HEK293 (cell line): ENCODE measurements at regions not wholly inside any gene's neighbourhood (a gene's known extent, or its start where the extent isn't known, plus 50 kb on each side); places are given as distances from the start of the nearest gene placed in this dataset.

ENCODE experiments used
- BCL11B ChIP-seq: fragments of 450-650 bp; formaldehyde crosslinking; IDR thresholded peaks from 2 replicates; pipeline ENCODE4 v1.5.1; 2016; ENCODE audit warnings: low read depth, missing biosample characterization, missing genetic modification characterization
- GLIS1 ChIP-seq: fragments of 450-650 bp; formaldehyde crosslinking; IDR thresholded peaks from 2 replicates; pipeline ENCODE4 v1.5.1; 2016; ENCODE audit warnings: missing biosample characterization, missing genetic modification characterization
- HOXD13 ChIP-seq: sonication (generic); formaldehyde crosslinking; IDR thresholded peaks from 2 replicates; pipeline ENCODE4 v1.8.0; 2022; ENCODE audit warnings: missing genetic modification reagents, borderline replicate concordance
- IKZF3 ChIP-seq: fragments of 450-650 bp; IDR thresholded peaks from 2 replicates; pipeline ENCODE4 v1.5.0; 2018; ENCODE audit warnings: missing biosample characterization, mild to moderate bottlenecking, missing genetic modification characterization, moderate library complexity
- MYNN ChIP-seq: fragments of 450-650 bp; formaldehyde crosslinking; IDR thresholded peaks from 2 replicates; pipeline ENCODE4 v1.5.1; 2016; ENCODE audit warnings: missing biosample characterization, missing genetic modification characterization, borderline replicate concordance
- SCRT2 ChIP-seq: fragments of 450-650 bp; formaldehyde crosslinking; IDR thresholded peaks from 2 replicates; pipeline ENCODE4 v1.5.1; 2016; ENCODE audit warnings: missing biosample characterization, missing genetic modification characterization
- SP2 ChIP-seq: fragments of 450-650 bp; formaldehyde crosslinking; IDR thresholded peaks from 2 replicates; pipeline ENCODE4 v1.5.1; 2016; ENCODE audit warnings: missing biosample characterization, missing genetic modification characterization
- SP7 ChIP-seq: fragments of 450-650 bp; formaldehyde crosslinking; IDR thresholded peaks from 2 replicates; pipeline ENCODE4 v1.5.1; 2016; ENCODE audit warnings: missing biosample characterization, missing genetic modification characterization
- TRIM28 ChIP-seq: IDR thresholded peaks from 2 replicates; pipeline ENCODE4 v1.6.1; 2011; ENCODE audit warnings: low read length, control low read depth, borderline replicate concordance
- ZNF174 ChIP-seq: fragments of 450-650 bp; formaldehyde crosslinking; IDR thresholded peaks from 2 replicates; pipeline ENCODE4 v1.5.0; 2017; ENCODE audit warnings: missing biosample characterization, mild to moderate bottlenecking, missing genetic modification characterization
- ZNF19 ChIP-seq: fragments of 450-650 bp; formaldehyde crosslinking; IDR thresholded peaks from 2 replicates; pipeline ENCODE4; 2016; ENCODE audit warnings: missing biosample characterization, missing genetic modification characterization, low read depth
- ZNF223 ChIP-seq: fragments of 450-650 bp; formaldehyde crosslinking; IDR thresholded peaks from 2 replicates; pipeline ENCODE4 v1.5.1; 2016; ENCODE audit warnings: missing biosample characterization, missing genetic modification characterization
- ZNF510 ChIP-seq: fragments of 450-650 bp; formaldehyde crosslinking; IDR thresholded peaks from 2 replicates; pipeline ENCODE4 v1.5.1; 2018; ENCODE audit warnings: mild to moderate bottlenecking, missing genetic modification characterization, missing biosample characterization; ENCODE audit not compliant: insufficient replicate concordance
- ZNF555 ChIP-seq: fragments of 450-650 bp; formaldehyde crosslinking; conservative IDR thresholded peaks from 2 replicates; pipeline ENCODE4 v1.5.1; 2017; ENCODE audit warnings: missing biosample characterization, mild to moderate bottlenecking, missing genetic modification characterization, inconsistent platforms
- ZNF596 ChIP-seq: fragments of 450-650 bp; IDR thresholded peaks from 2 replicates; pipeline ENCODE4 v1.5.0; 2018; ENCODE audit warnings: missing biosample characterization, mild to moderate bottlenecking, missing genetic modification characterization, moderate library complexity
- ZNF626 ChIP-seq: fragments of 450-650 bp; sonication (Bioruptor Pico); formaldehyde crosslinking; IDR thresholded peaks from 2 replicates; pipeline ENCODE4 v1.5.1; 2018; ENCODE audit warnings: missing biosample characterization, missing genetic modification characterization, inconsistent platforms
- ZNF701 ChIP-seq: fragments of 450-650 bp; formaldehyde crosslinking; IDR thresholded peaks from 2 replicates; pipeline ENCODE4 v1.5.1; 2016; ENCODE audit warnings: missing biosample characterization, missing genetic modification characterization
- ZNF843 ChIP-seq: fragments of 450-650 bp; formaldehyde crosslinking; IDR thresholded peaks from 2 replicates; pipeline ENCODE4 v1.5.1; 2016; ENCODE audit warnings: missing biosample characterization, missing genetic modification characterization
- TF ChIP-seq, protein P1 (sequence below): fragments of 450-650 bp; IDR thresholded peaks from 2 replicates; pipeline ENCODE4 v1.5.1; 2018; ENCODE audit warnings: missing biosample characterization, mild to moderate bottlenecking, missing genetic modification characterization
- TF ChIP-seq, protein P2 (sequence below): fragments of 450-650 bp; formaldehyde crosslinking; IDR thresholded peaks from 2 replicates; pipeline ENCODE4 v1.5.1; 2016; ENCODE audit warnings: missing biosample characterization, missing genetic modification characterization
- TF ChIP-seq, protein P3 (sequence below): fragments of 450-650 bp; formaldehyde crosslinking; IDR thresholded peaks from 2 replicates; pipeline ENCODE4 v1.5.1; 2016; ENCODE audit warnings: missing biosample characterization, missing genetic modification characterization
- TF ChIP-seq, protein P4 (sequence below): fragments of 450-650 bp; formaldehyde crosslinking; IDR thresholded peaks from 2 replicates; pipeline ENCODE4 v1.5.1; 2016; ENCODE audit warnings: missing biosample characterization, missing genetic modification characterization
- TF ChIP-seq, protein P5 (sequence below): fragments of 450-650 bp; formaldehyde crosslinking; IDR thresholded peaks from 2 replicates; pipeline ENCODE4 v1.5.1; 2016; ENCODE audit warnings: missing biosample characterization, missing genetic modification characterization, borderline replicate concordance
- TF ChIP-seq, protein P6 (sequence below): fragments of 450-650 bp; formaldehyde crosslinking; IDR thresholded peaks from 2 replicates; pipeline ENCODE4 v1.5.0; 2017; ENCODE audit warnings: missing biosample characterization, missing genetic modification characterization, borderline replicate concordance
- TF ChIP-seq, protein P7 (sequence below): fragments of 450-650 bp; formaldehyde crosslinking; IDR thresholded peaks from 2 replicates; pipeline ENCODE4 v1.5.1; 2017; ENCODE audit warnings: missing biosample characterization, missing genetic modification characterization

DNA sequence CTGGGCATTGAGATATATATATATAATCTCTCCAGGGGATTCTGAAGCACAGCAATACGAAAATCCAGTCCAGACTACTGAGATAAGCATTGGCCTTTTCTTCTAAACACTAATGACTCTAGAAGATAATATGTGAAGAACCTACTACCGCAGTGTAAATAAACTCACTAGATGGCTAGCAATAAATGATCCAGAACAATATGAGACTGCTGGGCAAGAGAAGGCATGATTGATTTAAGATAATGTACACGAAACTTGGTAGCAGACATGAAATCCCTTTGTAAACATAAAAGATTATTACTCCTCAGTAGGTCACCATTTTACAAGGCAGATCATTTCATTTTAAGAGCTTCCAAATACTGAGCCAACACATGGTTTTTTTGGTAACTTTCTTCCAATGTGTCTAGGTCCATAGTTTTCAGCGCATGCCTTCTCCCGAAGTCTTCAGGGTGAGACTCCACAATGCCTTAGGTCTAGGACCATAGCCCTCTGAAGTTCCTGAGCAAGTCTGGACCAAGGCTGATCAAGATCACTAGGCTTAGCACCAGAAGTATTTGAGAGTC, 193.2 kb downstream of the LRRN1 start (continued):
- TF ChIP-seq, protein P1, sequence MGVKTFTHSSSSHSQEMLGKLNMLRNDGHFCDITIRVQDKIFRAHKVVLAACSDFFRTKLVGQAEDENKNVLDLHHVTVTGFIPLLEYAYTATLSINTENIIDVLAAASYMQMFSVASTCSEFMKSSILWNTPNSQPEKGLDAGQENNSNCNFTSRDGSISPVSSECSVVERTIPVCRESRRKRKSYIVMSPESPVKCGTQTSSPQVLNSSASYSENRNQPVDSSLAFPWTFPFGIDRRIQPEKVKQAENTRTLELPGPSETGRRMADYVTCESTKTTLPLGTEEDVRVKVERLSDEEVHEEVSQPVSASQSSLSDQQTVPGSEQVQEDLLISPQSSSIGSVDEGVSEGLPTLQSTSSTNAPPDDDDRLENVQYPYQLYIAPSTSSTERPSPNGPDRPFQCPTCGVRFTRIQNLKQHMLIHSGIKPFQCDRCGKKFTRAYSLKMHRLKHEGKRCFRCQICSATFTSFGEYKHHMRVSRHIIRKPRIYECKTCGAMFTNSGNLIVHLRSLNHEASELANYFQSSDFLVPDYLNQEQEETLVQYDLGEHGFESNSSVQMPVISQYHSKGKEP (tag by site-specific recombination) = 0 out of 2 replicates have a peak, but pooled peaks have one; percentile 11
- TF ChIP-seq, protein P2, sequence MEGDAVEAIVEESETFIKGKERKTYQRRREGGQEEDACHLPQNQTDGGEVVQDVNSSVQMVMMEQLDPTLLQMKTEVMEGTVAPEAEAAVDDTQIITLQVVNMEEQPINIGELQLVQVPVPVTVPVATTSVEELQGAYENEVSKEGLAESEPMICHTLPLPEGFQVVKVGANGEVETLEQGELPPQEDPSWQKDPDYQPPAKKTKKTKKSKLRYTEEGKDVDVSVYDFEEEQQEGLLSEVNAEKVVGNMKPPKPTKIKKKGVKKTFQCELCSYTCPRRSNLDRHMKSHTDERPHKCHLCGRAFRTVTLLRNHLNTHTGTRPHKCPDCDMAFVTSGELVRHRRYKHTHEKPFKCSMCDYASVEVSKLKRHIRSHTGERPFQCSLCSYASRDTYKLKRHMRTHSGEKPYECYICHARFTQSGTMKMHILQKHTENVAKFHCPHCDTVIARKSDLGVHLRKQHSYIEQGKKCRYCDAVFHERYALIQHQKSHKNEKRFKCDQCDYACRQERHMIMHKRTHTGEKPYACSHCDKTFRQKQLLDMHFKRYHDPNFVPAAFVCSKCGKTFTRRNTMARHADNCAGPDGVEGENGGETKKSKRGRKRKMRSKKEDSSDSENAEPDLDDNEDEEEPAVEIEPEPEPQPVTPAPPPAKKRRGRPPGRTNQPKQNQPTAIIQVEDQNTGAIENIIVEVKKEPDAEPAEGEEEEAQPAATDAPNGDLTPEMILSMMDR (tag by site-specific recombination) = no peak
- TF ChIP-seq SP2 (no peak), MYNN (peak; percentile 59; the same call in 1 of the 2 replicates), ZNF555 (tag by site-specific recombination) (no peak), ZNF843 (tag by site-specific recombination) (peak; percentile 55; the same call in 1 of the 2 replicates), IKZF3 (tag by site-specific recombination) (no peak), TRIM28 (peak; percentile 83), ZNF701 (tag by site-specific recombination) (no peak), GLIS1 (peak; percentile 58), ZNF626 (tag by site-specific recombination) (no peak), ZNF174 (tag by site-specific recombination) (no peak), BCL11B (tag by site-specific recombination) (no peak), SP7 (tag by site-specific recombination) (no peak), HOXD13 (CRISPR knock-in tag) (peak; percentile 83), ZNF510 (no peak), ZNF596 (tag by site-specific recombination) (no peak), SCRT2 (no peak), ZNF223 (tag by site-specific recombination) (no peak), ZNF19 (tag by site-specific recombination) (no peak)
- TF ChIP-seq, protein P3, sequence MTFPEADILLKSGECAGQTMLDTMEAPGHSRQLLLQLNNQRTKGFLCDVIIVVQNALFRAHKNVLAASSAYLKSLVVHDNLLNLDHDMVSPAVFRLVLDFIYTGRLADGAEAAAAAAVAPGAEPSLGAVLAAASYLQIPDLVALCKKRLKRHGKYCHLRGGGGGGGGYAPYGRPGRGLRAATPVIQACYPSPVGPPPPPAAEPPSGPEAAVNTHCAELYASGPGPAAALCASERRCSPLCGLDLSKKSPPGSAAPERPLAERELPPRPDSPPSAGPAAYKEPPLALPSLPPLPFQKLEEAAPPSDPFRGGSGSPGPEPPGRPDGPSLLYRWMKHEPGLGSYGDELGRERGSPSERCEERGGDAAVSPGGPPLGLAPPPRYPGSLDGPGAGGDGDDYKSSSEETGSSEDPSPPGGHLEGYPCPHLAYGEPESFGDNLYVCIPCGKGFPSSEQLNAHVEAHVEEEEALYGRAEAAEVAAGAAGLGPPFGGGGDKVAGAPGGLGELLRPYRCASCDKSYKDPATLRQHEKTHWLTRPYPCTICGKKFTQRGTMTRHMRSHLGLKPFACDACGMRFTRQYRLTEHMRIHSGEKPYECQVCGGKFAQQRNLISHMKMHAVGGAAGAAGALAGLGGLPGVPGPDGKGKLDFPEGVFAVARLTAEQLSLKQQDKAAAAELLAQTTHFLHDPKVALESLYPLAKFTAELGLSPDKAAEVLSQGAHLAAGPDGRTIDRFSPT (tag by site-specific recombination) = no peak
- TF ChIP-seq, protein P4, sequence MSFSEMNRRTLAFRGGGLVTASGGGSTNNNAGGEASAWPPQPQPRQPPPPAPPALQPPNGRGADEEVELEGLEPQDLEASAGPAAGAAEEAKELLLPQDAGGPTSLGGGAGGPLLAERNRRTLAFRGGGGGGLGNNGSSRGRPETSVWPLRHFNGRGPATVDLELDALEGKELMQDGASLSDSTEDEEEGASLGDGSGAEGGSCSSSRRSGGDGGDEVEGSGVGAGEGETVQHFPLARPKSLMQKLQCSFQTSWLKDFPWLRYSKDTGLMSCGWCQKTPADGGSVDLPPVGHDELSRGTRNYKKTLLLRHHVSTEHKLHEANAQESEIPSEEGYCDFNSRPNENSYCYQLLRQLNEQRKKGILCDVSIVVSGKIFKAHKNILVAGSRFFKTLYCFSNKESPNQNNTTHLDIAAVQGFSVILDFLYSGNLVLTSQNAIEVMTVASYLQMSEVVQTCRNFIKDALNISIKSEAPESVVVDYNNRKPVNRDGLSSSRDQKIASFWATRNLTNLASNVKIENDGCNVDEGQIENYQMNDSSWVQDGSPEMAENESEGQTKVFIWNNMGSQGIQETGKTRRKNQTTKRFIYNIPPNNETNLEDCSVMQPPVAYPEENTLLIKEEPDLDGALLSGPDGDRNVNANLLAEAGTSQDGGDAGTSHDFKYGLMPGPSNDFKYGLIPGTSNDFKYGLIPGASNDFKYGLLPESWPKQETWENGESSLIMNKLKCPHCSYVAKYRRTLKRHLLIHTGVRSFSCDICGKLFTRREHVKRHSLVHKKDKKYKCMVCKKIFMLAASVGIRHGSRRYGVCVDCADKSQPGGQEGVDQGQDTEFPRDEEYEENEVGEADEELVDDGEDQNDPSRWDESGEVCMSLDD (tag by site-specific recombination) = no peak
- TF ChIP-seq, protein P5, sequence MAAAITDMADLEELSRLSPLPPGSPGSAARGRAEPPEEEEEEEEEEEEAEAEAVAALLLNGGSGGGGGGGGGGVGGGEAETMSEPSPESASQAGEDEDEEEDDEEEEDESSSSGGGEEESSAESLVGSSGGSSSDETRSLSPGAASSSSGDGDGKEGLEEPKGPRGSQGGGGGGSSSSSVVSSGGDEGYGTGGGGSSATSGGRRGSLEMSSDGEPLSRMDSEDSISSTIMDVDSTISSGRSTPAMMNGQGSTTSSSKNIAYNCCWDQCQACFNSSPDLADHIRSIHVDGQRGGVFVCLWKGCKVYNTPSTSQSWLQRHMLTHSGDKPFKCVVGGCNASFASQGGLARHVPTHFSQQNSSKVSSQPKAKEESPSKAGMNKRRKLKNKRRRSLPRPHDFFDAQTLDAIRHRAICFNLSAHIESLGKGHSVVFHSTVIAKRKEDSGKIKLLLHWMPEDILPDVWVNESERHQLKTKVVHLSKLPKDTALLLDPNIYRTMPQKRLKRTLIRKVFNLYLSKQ = no peak
- TF ChIP-seq, protein P6, sequence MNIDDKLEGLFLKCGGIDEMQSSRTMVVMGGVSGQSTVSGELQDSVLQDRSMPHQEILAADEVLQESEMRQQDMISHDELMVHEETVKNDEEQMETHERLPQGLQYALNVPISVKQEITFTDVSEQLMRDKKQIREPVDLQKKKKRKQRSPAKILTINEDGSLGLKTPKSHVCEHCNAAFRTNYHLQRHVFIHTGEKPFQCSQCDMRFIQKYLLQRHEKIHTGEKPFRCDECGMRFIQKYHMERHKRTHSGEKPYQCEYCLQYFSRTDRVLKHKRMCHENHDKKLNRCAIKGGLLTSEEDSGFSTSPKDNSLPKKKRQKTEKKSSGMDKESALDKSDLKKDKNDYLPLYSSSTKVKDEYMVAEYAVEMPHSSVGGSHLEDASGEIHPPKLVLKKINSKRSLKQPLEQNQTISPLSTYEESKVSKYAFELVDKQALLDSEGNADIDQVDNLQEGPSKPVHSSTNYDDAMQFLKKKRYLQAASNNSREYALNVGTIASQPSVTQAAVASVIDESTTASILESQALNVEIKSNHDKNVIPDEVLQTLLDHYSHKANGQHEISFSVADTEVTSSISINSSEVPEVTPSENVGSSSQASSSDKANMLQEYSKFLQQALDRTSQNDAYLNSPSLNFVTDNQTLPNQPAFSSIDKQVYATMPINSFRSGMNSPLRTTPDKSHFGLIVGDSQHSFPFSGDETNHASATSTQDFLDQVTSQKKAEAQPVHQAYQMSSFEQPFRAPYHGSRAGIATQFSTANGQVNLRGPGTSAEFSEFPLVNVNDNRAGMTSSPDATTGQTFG (tag by site-specific recombination) = no peak
- TF ChIP-seq, protein P7, sequence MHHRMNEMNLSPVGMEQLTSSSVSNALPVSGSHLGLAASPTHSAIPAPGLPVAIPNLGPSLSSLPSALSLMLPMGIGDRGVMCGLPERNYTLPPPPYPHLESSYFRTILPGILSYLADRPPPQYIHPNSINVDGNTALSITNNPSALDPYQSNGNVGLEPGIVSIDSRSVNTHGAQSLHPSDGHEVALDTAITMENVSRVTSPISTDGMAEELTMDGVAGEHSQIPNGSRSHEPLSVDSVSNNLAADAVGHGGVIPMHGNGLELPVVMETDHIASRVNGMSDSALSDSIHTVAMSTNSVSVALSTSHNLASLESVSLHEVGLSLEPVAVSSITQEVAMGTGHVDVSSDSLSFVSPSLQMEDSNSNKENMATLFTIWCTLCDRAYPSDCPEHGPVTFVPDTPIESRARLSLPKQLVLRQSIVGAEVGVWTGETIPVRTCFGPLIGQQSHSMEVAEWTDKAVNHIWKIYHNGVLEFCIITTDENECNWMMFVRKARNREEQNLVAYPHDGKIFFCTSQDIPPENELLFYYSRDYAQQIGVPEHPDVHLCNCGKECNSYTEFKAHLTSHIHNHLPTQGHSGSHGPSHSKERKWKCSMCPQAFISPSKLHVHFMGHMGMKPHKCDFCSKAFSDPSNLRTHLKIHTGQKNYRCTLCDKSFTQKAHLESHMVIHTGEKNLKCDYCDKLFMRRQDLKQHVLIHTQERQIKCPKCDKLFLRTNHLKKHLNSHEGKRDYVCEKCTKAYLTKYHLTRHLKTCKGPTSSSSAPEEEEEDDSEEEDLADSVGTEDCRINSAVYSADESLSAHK (tag by site-specific recombination) = peak; percentile 85
